GM21423 (cell line): ENCODE measurements at regions not wholly inside any gene's neighbourhood (a gene's known extent, or its start where the extent isn't known, plus 50 kb on each side); places are given as distances from the start of the nearest gene placed in this dataset.

ENCODE experiments used
- ATAC-seq: cut with Tn5 transposase; IDR thresholded peaks from one replicate; pipeline ENCODE4 v1.9.1; 2021; ENCODE audit warnings: mild to moderate bottlenecking, moderate library complexity; ENCODE audit not compliant: unreplicated experiment

GRCh38 chr2:220504938-220505503, 877.6 kb downstream of the SLC4A3 start:
- no peak for ATAC-seq

GRCh38 chr2:220506466-220506865, 879.0 kb downstream of the SLC4A3 start:
- no peak for ATAC-seq

DNA sequence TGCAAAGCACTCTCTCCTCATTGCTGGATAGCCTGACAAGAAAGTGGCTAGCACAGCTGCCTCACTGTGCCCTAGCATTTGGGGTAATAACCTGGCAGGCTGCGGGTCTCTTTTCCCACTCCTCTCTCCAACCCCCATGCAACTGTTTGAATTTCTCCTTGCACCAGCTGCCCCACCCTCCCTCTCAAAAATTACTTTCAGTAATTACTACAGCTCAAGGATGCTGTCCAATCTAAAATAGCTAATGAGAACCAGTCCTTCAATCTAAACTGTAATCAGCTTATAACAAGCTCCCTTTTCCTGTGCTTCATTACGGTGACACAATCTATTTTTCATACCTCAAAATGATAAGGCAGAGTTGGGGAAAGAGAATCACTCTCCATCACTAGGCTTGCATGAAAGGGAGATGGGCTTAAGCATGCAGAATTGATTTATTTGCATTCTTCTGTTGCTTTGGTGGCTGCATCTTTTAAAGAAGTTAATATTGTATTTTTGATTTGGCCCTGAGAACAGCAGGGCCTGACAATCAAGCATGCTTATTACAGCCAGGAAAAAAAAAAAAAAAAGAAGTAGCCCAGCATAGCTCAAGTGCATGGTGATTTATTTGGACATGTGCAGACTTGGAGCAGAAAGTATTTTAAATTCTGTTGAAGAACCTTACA, 881.8 kb downstream of the SLC4A3 start:
- ATAC-seq = no peak

GRCh38 chr2:220509966-220510365, 882.5 kb downstream of the SLC4A3 start:
- ATAC-seq = no peak

DNA sequence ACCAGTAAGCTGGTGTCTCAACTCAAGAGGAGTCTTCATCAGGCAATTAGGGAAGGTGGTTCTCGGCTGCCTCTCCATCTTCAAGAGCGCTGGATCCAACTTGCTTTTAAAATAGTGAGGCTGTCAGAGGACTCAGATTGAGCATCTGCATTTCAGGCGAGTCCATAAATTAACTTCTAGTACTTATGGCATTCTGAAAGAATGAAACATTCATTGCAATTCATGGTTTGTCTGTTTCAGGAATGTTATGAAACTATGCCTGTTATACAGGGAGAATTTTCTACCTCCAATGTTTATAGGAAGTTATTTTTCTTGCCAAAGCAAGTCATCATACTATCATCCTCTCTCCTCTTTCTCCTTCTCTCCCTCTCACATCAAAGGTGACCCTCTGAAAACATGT, 883.2 kb downstream of the SLC4A3 start:
- no peak for ATAC-seq

- no peak for ATAC-seq
Measured at GRCh38 chr2:220512419-220512818, 885.0 kb downstream of the SLC4A3 start.

- ATAC-seq = no peak
Measured at GRCh38 chr2:220513573-220514288, 886.3 kb downstream of the SLC4A3 start.

GRCh38 chr2:220521551-220521950, 894.1 kb downstream of the SLC4A3 start:
- ATAC-seq = no peak

- ATAC-seq = no peak
Measured at GRCh38 chr2:220528180-220528675, 900.8 kb downstream of the SLC4A3 start.

- ATAC-seq = no peak
Measured at GRCh38 chr2:220531216-220531615, 903.8 kb downstream of the SLC4A3 start.

DNA sequence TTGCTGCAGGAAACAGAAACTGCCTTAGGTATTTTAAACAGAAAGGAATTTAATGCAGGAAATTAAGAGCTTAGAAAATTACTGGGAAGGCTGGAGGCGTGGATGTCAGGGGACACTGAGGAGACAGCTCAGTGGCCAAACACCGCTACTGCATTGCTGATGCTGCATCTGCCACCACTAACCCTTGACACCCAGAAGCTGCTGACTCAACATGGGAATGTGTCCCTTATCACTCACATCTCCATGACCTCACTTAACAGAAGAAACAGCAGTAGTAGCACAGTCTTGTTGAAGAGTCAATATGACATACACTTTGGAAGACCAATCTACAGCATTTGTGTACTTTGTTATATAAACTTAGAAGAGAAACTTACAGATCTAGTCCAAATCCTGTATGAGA, 906.1 kb downstream of the SLC4A3 start:
- peak; percentile 69 for ATAC-seq

GRCh38 chr2:220539481-220539880, 912.1 kb downstream of the SLC4A3 start:
- ATAC-seq = no peak

DNA sequence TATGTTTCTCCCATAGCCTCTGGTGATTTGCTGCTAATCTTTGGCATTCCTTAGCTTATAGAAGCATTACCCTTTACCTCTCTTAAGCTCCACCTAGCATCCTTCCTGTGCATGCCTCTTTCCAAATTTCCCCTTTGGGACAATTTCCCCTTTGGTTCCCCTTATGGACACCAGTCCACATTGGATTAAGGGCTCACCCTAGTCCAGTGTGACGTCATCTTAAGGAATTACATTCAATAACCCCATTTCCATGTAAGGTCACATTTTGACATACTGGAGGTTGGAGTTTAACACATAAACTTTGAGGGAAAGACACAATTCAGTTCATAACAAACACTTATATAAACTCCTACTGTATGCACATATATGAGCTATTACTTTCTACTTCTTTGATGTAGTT, 916.6 kb downstream of the SLC4A3 start:
- no peak for ATAC-seq

- ATAC-seq = no peak
Measured at GRCh38 chr2:220550995-220551700, 923.7 kb downstream of the SLC4A3 start.

- ATAC-seq = no peak
Measured at GRCh38 chr2:220552790-220553535, 925.5 kb downstream of the SLC4A3 start.

GRCh38 chr2:220555961-220556630, 928.7 kb downstream of the SLC4A3 start:
- no peak for ATAC-seq

GRCh38 chr2:220556658-220557057, 929.2 kb downstream of the SLC4A3 start:
- ATAC-seq = no peak

GRCh38 chr2:220560192-220560591, 932.8 kb downstream of the SLC4A3 start:
- no peak for ATAC-seq

GRCh38 chr2:220562375-220563140, 935.1 kb downstream of the SLC4A3 start:
- no peak for ATAC-seq
